ENCODE measurements at regions not wholly inside any gene's neighbourhood (a gene's known extent, or its start where the extent isn't known, plus 50 kb on each side); places are given as distances from the start of the nearest gene placed in this dataset.

- H3K4me3 ChIP-seq (ENCODE audit: low read length), result no peak overlapping the region
- peaks cover 7% of the 10 kb centered on the region for H3K9me3 Mint-ChIP-seq
- H3K27ac ChIP-seq (ENCODE audit: low read depth in 1 of 2, low read length in 2 of 2), result no peak overlapping the region
- CTCF ChIA-PET, result no interaction called here
- no peak overlapping the region for H3K4me3 Mint-ChIP-seq
- H3K4me1 Mint-ChIP-seq (ENCODE audit: low read depth), result no peaks in the 10 kb centered on the region
- no peaks in the 10 kb centered on the region for H3K36me3 ChIP-seq (ENCODE audit: insufficient read depth, low read length)
- H3K27ac Mint-ChIP-seq, result no peak overlapping the region
- intact Hi-C loops (cut with DNase I, micrococcal nuclease), result no loop called here
- no peaks in the 10 kb centered on the region for H3K4me1 ChIP-seq (ENCODE audit: insufficient read depth, low read length)
- TF ChIP-seq CTCF (IDR thresholded peaks at IDR 0.05), result no peak
- H3K27me3 Mint-ChIP-seq, result no peaks in the 10 kb centered on the region
- POLR2A ChIA-PET, result no interaction called here
- H3K27me3 ChIP-seq (ENCODE audit: control insufficient read depth in 1 of 2, insufficient read depth in 2 of 2, low read length in 2 of 2), result no peaks in the 10 kb centered on the region
- peaks cover 0 to 6% of the 10 kb centered on the region in 2 experiments for H3K9me3 ChIP-seq (ENCODE audit: control insufficient read depth in 1 of 2, insufficient read depth in 1 of 2, low read length in 2 of 2)
- DNase-seq, result no peak
- no peaks in the 10 kb centered on the region for H3K36me3 Mint-ChIP-seq (ENCODE audit: low read depth)
- ATAC-seq (ENCODE audit: poor library complexity), result no peak
Measured at GRCh38 chr1:69441496-69441895, 126.2 kb upstream of the LRRC7 start.

- Mint-ChIP-seq H3K27ac (no peak overlapping the region), H3K36me3 (ENCODE audit: low read depth) (no peaks in the 10 kb centered on the region), H3K9me3 (peaks cover 6% of the 10 kb centered on the region), H3K4me1 (ENCODE audit: low read depth) (no peaks in the 10 kb centered on the region), H3K4me3 (no peak overlapping the region), H3K27me3 (no peaks in the 10 kb centered on the region)
- no peak for TF ChIP-seq CTCF (IDR thresholded peaks at IDR 0.05)
- H3K4me3 ChIP-seq (ENCODE audit: low read length), result no peak overlapping the region
- ATAC-seq (ENCODE audit: poor library complexity) (no peak), DNase-seq (no peak)
- H3K4me1 ChIP-seq (ENCODE audit: insufficient read depth, low read length), result no peaks in the 10 kb centered on the region
- no peaks in the 10 kb centered on the region for H3K27me3 ChIP-seq (ENCODE audit: control insufficient read depth in 1 of 2, insufficient read depth in 2 of 2, low read length in 2 of 2)
- ChIA-PET POLR2A (no interaction called here), CTCF (no interaction called here)
- no peaks in the 10 kb centered on the region for H3K36me3 ChIP-seq (ENCODE audit: insufficient read depth, low read length)
- peaks cover 0 to 11% of the 10 kb centered on the region in 2 experiments for H3K9me3 ChIP-seq (ENCODE audit: control insufficient read depth in 1 of 2, insufficient read depth in 1 of 2, low read length in 2 of 2)
- intact Hi-C loops (cut with DNase I, micrococcal nuclease), result no loop called here
- no peak overlapping the region for H3K27ac ChIP-seq (ENCODE audit: low read depth in 1 of 2, low read length in 2 of 2)
Measured at GRCh38 chr1:69451196-69451595, 116.5 kb upstream of the LRRC7 start.

GRCh38 chr1:69455718-69456117 lies 112.0 kb upstream of the LRRC7 start:
- H3K4me3 Mint-ChIP-seq, result no peak overlapping the region
- TF ChIP-seq CTCF (IDR thresholded peaks at IDR 0.05), result no peak
- no peaks in the 10 kb centered on the region for H3K27me3 Mint-ChIP-seq
- ChIA-PET POLR2A (no interaction called here), CTCF (no interaction called here)
- H3K27ac Mint-ChIP-seq, result no peak overlapping the region
- no peak for DNase-seq
- no peaks in the 10 kb centered on the region for H3K36me3 Mint-ChIP-seq (ENCODE audit: low read depth)
- H3K4me1 ChIP-seq (ENCODE audit: insufficient read depth, low read length), result no peaks in the 10 kb centered on the region
- H3K9me3 ChIP-seq (ENCODE audit: control insufficient read depth in 1 of 2, insufficient read depth in 1 of 2, low read length in 2 of 2), result peaks cover 0 to 14% of the 10 kb centered on the region in 2 experiments
- no peaks in the 10 kb centered on the region for H3K4me1 Mint-ChIP-seq (ENCODE audit: low read depth)
- no peak overlapping the region for H3K4me3 ChIP-seq (ENCODE audit: low read length)
- H3K9me3 Mint-ChIP-seq, result peaks cover 9% of the 10 kb centered on the region
- H3K36me3 ChIP-seq (ENCODE audit: insufficient read depth, low read length), result no peaks in the 10 kb centered on the region
- ATAC-seq (ENCODE audit: poor library complexity), result no peak
- intact Hi-C loops (cut with DNase I, micrococcal nuclease), result no loop called here
- no peaks in the 10 kb centered on the region for H3K27me3 ChIP-seq (ENCODE audit: control insufficient read depth in 1 of 2, insufficient read depth in 2 of 2, low read length in 2 of 2)
- no peak overlapping the region for H3K27ac ChIP-seq (ENCODE audit: low read depth in 1 of 2, low read length in 2 of 2)
